Mesodermal cell (in vitro differentiated cells): ENCODE measurements at regions not wholly inside any gene's neighbourhood (a gene's known extent, or its start where the extent isn't known, plus 50 kb on each side); places are given as distances from the start of the nearest gene placed in this dataset.
A peak's percentile ranks its signal among the peaks of the same experiment; 100 is the strongest.

Experiments
- H3K27ac ChIP-seq: 2 replicates; pipeline ENCODE4 v1.7.0; 2013; ENCODE audit warnings: mild to moderate bottlenecking, low read depth, low read length, moderate library complexity; ENCODE audit not compliant: severe bottlenecking
- H3K36me3 ChIP-seq: 2 replicates; pipeline ENCODE4 v1.7.1; 2013; ENCODE audit warnings: mild to moderate bottlenecking, low read length, moderate library complexity; ENCODE audit not compliant: control insufficient read depth, insufficient read depth
- H3K4me1 ChIP-seq: one replicate; pipeline ENCODE4 v1.7.1; 2013; ENCODE audit warnings: mild to moderate bottlenecking, low read length; ENCODE audit not compliant: insufficient read depth, control insufficient read depth, poor library complexity, severe bottlenecking
- H3K4me3 ChIP-seq: 2 replicates; pipeline ENCODE4 v1.7.0; 2013; ENCODE audit warnings: low read length, control low read depth, mild to moderate bottlenecking; ENCODE audit not compliant: insufficient read depth, poor library complexity, severe bottlenecking; ENCODE audit errors: extremely low read depth
- H3K9me3 ChIP-seq: 2 replicates; pipeline ENCODE4 v1.7.1; 2013; ENCODE audit warnings: mild to moderate bottlenecking, low read length, moderate library complexity; ENCODE audit not compliant: control insufficient read depth
- WGBS, 2 experiments: methylation state at CpG; one replicate each; pipeline ENCODE4 v1.1.5; 2013; ENCODE audit warnings: missing lambda C conversion rate in 2 of 2; ENCODE audit not compliant: insufficient coverage in 2 of 2; 5-methylcytosine and 5-hydroxymethylcytosine counted together

- no peaks in the 10 kb centered on the region for H3K4me1 ChIP-seq
- H3K36me3 ChIP-seq, result no peaks in the 10 kb centered on the region
- 83 to 93% methylated on average over 1 to 3 of the region's 3 CpGs for WGBS, 2 experiments
- H3K9me3 ChIP-seq, result no peaks in the 10 kb centered on the region
- no peak overlapping the region for H3K4me3 ChIP-seq
- no peak overlapping the region for H3K27ac ChIP-seq
These were observed 326.4 kb upstream of the KHDRBS2 start for GRCh38 chr6:62612471-62612870.

- Histone ChIP-seq H3K9me3 (no peaks in the 10 kb centered on the region), H3K27ac (no peak overlapping the region), H3K4me1 (no peaks in the 10 kb centered on the region), H3K4me3 (no peak overlapping the region), H3K36me3 (no peaks in the 10 kb centered on the region)
- WGBS, 2 experiments, result 80% methylated on average over 1 of the region's 1 CpG; no CpG with 5 or more reads in 1 of the 2 experiments
These were observed 284.3 kb upstream of the KHDRBS2 start for GRCh38 chr6:62570372-62570771.

DNA sequence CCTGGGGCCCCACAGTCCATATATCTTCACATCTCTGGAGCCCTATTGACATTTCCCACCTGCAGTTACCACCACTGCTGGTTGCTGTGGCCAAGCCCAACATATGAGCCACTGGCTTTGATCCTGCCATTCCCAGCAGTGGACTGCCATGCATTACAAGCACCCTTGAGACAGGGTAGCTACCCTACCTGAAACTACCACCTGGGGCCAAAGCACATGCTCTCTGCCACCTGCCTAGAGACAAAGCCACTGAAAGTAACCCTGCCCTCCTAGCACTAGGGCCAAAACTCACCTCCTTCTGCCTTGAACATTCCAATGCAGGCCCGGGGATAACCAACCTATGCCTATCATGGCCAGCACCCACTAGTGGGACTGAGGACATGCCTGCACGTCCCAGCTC lies 255.5 kb upstream of the KHDRBS2 start:
- 86 to 90% methylated on average over 2 of the region's 2 CpGs for WGBS, 2 experiments

GRCh38 chr6:62530985-62531384 lies 245.0 kb upstream of the KHDRBS2 start:
- H3K27ac ChIP-seq, result no peak overlapping the region
- no peak overlapping the region for H3K4me3 ChIP-seq
- WGBS, 2 experiments, result 94% methylated on average over 2 of the region's 2 CpGs; no CpG with 5 or more reads in 1 of the 2 experiments
- H3K36me3 ChIP-seq, result no peaks in the 10 kb centered on the region
- H3K9me3 ChIP-seq, result no peaks in the 10 kb centered on the region
- H3K4me1 ChIP-seq, result no peaks in the 10 kb centered on the region

More for the DNA sequence above, 255.5 kb upstream of the KHDRBS2 start:
- Histone ChIP-seq H3K27ac (no peak overlapping the region), H3K4me3 (no peak overlapping the region), H3K36me3 (no peaks in the 10 kb centered on the region), H3K4me1 (no peaks in the 10 kb centered on the region), H3K9me3 (no peaks in the 10 kb centered on the region)

DNA sequence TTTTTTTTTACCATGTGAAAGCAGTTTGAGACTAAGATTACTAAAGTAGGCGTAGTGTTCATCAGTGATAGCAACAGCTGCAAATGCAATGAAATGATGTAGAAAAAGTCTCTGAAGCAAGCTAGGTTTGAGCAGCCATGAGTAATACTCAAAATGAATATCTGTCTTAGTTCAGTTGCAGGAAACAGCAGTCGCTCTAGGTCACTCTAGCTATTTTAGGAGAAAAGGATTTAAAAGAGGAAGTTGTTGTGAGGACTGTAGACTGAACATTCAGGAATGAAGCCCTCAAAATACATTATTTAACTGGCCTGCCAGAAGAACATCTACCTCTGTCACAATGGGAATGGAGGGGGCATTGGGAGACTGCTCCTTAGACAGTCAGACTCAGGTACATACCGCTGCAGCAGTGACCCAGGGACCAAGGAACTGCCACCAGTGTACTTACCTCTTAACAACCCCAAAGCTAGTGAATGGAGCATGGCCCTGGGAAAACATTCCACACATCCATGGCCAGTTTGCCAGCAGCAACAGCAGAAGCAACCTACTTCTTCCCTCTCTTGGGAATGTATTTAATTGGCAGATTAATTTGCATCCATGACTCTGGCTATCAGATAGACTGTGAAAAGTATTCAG lies 243.0 kb upstream of the KHDRBS2 start:
- Histone ChIP-seq H3K9me3 (no peaks in the 10 kb centered on the region), H3K4me3 (no peak overlapping the region), H3K36me3 (no peaks in the 10 kb centered on the region), H3K4me1 (no peaks in the 10 kb centered on the region), H3K27ac (no peak overlapping the region)
- WGBS, 2 experiments, result 92 to 96% methylated on average over 2 of the region's 3 CpGs

DNA sequence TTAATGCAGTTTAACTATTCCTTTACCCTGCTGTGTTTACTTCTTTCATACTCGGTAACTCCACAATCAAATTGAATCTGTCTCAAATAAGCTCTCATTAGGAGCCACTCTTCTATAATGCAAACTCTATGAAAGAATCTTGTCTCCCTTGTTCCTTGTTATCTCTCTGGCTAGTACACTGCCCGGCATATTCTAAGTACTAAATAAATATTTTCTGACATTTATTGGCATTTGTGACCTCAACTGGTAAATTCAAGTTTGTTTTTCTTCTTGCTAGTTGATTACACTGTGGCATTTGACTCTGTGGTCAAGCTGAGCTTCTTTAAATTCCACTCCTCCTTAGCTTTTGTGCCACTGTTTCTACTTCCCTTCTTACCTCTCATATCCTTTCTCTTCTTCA lies 237.6 kb upstream of the KHDRBS2 start:
- WGBS, 2 experiments, result 75 to 100% methylated on average over 1 of the region's 2 CpGs
- Histone ChIP-seq H3K4me3 (no peak overlapping the region), H3K27ac (no peak overlapping the region), H3K9me3 (no peaks in the 10 kb centered on the region), H3K36me3 (no peaks in the 10 kb centered on the region), H3K4me1 (no peaks in the 10 kb centered on the region)

GRCh38 chr6:62519574-62519973 lies 233.5 kb upstream of the KHDRBS2 start:
- no peaks in the 10 kb centered on the region for H3K9me3 ChIP-seq
- no peak overlapping the region for H3K27ac ChIP-seq
- no peak overlapping the region for H3K4me3 ChIP-seq
- peaks cover 6% of the 10 kb centered on the region for H3K4me1 ChIP-seq
- no peaks in the 10 kb centered on the region for H3K36me3 ChIP-seq

- no peaks in the 10 kb centered on the region for H3K36me3 ChIP-seq
- peaks cover 6% of the 10 kb centered on the region for H3K4me1 ChIP-seq
- no peak overlapping the region for H3K4me3 ChIP-seq
- WGBS, 2 experiments, result 6 to 33% methylated on average over 1 to 2 of the region's 7 CpGs
- no peaks in the 10 kb centered on the region for H3K9me3 ChIP-seq
- H3K27ac ChIP-seq, result peak overlapping the region; percentile 7
These were observed 230.5 kb upstream of the KHDRBS2 start for GRCh38 chr6:62516291-62517141.

- Histone ChIP-seq H3K27ac (no peak overlapping the region), H3K4me1 (no peaks in the 10 kb centered on the region), H3K9me3 (no peaks in the 10 kb centered on the region), H3K4me3 (no peak overlapping the region), H3K36me3 (no peaks in the 10 kb centered on the region)
- WGBS, 2 experiments, result 97 to 100% methylated on average over 8 to 9 of the region's 11 CpGs
These were observed 206.3 kb upstream of the KHDRBS2 start for GRCh38 chr6:62492192-62492822.

- no peaks in the 10 kb centered on the region for H3K4me1 ChIP-seq
- H3K36me3 ChIP-seq, result no peaks in the 10 kb centered on the region
- no peak overlapping the region for H3K27ac ChIP-seq
- no peaks in the 10 kb centered on the region for H3K9me3 ChIP-seq
- WGBS, 2 experiments, result no CpG with 5 or more reads among the region's 1 CpG
- H3K4me3 ChIP-seq, result no peak overlapping the region
These were observed 194.5 kb upstream of the KHDRBS2 start for GRCh38 chr6:62480544-62480943.
